HG03175 (cell line): ENCODE measurements at regions not wholly inside any gene's neighbourhood (a gene's known extent, or its start where the extent isn't known, plus 50 kb on each side); places are given as distances from the start of the nearest gene placed in this dataset.

ENCODE experiments used
- ATAC-seq: cut with Tn5 transposase; IDR thresholded peaks from one replicate; pipeline ENCODE4 v1.9.1; 2021; ENCODE audit warnings: mild to moderate bottlenecking, moderate library complexity; ENCODE audit not compliant: unreplicated experiment

GRCh38 chr2:120913972-120914838, 178.5 kb downstream of the GLI2 start:
- ATAC-seq, result no peak

DNA sequence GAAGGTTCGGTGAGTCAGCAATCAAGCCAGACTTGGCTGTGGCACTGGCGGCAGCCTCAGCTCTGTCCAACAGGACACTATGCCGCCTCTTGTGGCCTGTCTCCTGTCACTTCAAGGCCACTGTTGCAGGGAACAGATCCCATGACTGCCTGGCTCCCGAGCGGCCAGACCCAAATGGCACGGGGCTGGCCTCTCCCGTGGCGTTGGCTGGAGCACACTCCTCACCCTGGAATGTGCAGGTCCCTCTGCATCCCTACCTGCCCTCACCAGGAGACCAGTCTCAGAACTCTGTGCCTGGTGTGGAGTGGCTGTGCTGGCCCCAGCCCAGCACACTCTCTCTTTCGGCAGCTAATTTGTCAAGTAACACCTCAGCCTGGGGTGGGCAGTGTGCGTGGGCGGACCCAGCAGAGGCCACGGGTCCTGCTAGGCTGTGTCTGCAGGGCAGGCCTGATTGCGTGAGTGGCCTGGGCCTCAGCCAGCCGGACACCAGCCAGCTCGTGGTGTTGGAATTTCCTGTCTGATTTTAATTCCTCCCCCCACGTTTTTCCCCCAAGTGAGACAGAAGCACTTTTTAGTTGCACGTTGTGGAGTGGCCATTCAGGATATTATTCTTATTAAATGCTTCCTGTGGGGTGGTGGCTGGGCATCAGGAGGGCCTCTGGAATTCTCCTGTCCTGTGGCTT, 179.3 kb downstream of the GLI2 start:
- ATAC-seq, result no peak

DNA sequence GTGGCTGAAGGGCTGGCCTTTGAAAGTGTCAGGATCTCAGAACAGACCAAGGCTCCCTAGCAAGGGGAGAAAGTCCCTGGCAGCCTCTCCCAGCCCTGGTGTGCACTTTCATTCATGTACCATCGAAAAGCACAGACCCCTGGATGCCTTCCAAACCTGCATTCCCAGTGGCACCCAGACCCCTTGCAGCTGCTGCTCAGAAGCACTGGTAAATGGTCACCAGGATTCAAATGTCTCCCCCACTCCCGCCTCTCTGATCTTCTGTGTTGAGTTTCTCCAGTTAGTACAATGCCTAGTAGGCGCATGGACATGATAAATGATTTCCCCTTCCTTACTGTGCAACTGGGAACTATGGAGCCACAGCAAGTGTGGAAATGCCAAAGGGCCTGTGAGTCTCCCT, 180.0 kb downstream of the GLI2 start:
- ATAC-seq, result no peak

- ATAC-seq, result no peak
Observed at GRCh38 chr2:120916446-120916845, 180.8 kb downstream of the GLI2 start.

DNA sequence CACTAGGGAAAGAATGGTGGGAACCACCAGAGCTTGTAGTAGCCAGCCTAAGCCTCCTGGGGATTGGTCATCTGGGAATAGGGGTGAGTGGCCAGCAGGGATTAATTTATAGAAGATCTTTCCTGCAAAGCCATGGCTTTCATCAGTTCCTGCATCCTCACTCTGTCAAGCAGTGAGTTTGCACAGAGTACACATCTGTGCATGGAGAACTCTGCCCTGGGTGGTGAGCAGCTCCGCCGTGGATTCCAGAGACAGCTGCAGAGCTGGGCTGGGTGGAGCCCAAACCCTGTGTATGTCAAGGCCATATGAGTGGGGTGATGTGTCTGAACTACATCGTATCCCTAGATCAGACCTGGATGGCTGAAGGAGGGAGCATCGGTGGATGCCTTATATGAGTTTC, 182.2 kb downstream of the GLI2 start:
- no peak for ATAC-seq

DNA sequence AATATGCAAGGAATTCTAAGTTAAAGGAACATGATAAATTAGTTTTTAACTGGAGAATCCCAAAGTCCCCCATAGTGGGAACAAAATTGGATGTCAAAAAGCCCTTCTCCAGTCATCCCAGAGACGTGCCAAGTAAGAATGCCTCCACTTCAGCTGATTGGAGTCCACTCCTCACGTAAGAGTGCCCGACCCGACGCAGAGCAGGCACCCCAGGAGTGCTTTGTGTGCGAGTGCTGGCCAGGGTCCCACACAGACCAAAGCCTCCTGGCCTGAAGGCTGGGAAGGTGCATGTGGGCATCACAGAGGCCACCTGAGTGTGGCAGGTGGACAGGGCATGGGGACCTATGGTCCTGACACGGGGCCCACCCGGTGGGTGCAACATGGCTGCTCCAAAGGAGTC, 183.5 kb downstream of the GLI2 start:
- ATAC-seq, result no peak

DNA sequence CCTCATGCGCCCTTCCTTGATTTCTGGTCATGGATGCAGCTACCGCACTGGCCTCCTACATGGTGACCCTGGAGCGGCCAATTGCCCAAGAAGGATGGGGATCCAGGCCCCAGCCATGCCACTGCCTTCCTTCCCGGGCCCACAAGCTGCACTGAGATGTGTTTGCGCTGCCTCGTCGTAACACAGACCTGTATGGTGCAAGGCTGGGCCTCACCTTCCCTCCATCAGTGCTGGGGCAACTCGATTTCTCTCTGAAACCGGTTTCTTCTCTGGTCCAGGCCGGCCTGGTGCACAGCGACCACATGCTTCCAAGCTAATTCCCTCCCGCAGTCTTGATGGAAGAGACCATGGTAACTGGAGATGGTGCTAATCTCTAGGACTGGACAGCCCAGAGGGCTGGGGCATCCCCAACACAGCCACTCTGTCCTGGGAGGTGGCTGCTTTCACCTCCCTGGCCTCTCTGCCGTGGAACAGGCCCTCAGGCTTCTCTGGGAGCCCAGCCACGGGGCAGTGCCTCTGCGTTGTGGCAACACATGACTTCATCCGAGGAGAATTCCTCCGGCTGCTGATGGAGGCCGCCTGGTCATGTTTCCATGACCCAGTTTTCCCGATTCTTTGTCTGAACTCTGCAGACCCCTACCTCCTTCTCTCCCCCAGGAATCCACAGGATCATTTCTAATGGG, 184.2 kb downstream of the GLI2 start:
- ATAC-seq, result no peak

DNA sequence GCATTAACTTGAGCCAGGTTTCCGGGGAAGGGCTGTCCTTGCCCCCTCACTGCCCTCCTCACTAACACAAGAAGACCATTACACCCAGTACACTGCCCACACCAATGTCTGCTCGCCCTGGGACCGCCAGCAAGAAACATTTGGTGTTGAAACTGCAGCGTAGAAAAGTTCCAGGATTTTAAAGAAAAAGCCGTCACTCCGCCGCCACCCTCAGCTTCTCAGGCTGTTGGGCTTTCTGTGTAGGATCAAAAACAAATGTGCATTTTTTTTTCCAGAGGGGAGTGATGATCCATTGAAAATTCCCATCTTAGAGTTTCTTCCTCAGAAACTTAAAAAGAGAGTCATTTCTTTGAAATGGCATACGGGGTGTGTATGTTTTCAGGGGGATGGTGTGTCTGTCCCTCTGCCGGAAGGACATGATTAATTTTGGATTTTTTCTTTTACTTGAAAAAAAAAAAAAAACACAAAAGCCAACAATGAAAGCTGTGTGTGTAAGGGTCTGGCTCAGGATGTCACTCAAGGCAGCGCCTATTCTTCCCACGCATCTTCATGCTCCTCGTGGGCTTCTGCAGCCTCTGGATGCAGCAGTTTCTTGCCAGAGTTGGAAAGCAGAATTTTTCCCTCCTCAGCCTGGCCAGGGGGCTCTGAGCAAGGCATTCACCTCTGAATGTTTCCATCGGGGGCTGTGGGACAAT, 184.9 kb downstream of the GLI2 start:
- no peak for ATAC-seq

DNA sequence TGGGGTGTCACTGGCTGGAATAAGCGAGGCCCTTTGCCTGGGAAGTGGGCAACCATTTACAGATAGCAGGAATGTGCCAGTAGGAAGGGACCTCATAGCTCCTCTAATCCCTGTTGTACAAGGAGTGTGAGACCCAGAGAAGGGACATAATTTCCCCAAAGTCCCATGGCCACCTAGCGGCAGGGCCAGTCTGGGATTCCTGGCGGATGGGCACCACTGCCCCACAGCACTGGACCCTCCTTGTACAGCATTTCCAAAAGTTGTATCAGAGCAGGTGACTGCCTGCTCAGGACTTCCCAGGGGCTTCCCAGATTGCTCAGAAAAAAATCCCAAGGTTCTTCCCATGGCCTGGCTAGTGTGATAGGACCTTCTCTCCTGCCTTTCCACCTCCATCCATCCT, 185.8 kb downstream of the GLI2 start:
- no peak for ATAC-seq

- ATAC-seq, result no peak
Observed at GRCh38 chr2:120922571-120923332, 187.1 kb downstream of the GLI2 start.

GRCh38 chr2:120923426-120923825, 187.8 kb downstream of the GLI2 start:
- no peak for ATAC-seq

DNA sequence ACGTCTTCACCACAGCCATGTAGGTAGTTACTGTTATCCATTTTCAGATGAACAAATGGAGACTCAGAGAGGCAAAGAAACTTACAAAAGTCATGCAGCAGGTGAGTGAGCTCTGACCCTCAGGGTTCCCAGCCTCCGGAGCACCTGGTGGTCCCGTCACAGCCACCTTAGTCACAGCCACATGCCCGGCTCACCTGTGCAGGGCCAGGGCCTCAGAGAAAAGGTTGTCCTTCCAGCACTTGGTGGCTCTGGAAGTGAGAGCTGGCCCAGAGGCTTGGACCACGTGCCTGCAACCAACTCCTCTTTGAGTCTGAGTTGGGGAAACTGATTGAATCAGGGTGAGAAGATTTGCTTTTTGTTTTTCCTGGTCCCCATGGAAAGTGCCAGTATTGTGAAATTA, 189.3 kb downstream of the GLI2 start:
- ATAC-seq, result no peak

DNA sequence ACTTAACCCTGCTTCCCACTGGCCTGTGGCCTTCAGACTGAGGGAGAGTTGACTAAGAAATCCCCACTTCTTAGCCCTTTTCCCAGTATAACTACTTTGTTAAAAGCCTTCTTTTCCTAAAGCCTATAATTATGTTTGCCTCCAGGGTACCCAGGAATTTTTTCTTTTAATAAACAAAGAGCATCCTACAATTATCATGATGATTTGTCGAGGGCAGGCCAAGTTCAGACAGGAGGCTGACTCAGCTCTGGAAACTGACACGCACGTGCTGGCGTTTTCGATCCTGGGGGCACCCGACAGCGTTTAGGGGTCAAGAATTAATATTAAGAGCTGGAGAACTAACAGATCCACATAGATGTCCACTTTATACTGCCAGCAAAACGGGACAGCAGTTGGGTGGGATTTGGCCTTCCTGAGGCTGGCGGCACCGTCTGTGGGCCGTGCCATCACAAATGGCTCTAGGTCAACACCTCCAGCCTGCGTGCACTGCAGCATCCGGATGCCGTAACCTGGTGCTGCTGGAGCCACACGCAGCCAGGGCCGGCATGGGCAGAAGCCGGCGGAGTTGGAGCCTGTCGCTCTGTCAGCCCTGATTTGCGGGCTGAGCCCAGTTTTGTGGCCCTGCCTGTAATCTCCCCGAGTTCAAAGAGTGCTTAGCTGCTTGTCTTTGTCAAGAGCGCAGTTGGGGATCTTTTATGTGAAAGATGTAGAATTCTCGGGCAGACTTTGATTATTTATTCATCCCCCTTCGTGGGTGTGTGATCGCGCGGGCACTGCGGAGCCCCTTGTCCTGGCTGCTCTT, 191.0 kb downstream of the GLI2 start:
- ATAC-seq, result no peak

- no peak for ATAC-seq
Observed at GRCh38 chr2:120927265-120927628, 191.6 kb downstream of the GLI2 start.

- no peak for ATAC-seq
Observed at GRCh38 chr2:120929829-120930228, 194.2 kb downstream of the GLI2 start.

DNA sequence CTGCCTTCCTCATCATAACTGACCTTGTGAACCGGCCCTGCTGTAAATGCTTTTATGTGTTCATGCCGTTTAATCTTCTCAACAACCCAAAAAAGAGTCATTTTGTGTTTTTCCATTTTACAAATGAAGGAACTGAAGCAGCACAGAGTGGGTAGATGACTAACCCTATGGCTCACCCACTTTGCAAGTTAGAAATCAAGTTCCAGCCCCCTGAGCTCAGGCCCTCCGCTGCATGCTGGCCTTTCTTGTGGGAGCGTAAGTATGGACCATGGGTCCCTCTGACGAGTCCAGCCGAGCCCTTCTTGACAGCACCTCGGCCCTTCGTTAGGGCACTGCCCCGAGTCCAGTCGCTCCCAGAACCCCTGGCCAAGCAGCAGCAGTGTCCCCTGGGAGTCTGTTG, 194.6 kb downstream of the GLI2 start:
- no peak for ATAC-seq

- no peak for ATAC-seq
Observed at GRCh38 chr2:120930864-120931263, 195.2 kb downstream of the GLI2 start.

DNA sequence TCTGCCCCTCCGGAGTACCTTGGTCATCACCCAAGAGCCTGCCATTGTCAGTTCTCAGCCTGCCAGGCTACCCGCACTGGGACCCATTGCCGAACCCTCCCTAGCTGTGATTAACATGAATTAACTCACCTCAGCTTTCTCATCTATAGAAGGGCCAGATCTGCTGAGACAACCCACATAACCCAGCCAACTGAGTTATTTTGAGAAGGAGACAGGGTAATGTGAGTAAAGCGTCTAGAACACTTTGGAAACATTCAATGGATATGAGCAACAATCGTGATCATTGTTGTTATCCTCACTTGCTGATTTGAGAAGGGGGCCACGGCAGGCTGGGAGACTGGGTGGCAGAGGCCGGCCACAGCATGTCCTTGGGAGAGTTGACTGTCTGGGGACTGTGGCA, 196.8 kb downstream of the GLI2 start:
- no peak for ATAC-seq

DNA sequence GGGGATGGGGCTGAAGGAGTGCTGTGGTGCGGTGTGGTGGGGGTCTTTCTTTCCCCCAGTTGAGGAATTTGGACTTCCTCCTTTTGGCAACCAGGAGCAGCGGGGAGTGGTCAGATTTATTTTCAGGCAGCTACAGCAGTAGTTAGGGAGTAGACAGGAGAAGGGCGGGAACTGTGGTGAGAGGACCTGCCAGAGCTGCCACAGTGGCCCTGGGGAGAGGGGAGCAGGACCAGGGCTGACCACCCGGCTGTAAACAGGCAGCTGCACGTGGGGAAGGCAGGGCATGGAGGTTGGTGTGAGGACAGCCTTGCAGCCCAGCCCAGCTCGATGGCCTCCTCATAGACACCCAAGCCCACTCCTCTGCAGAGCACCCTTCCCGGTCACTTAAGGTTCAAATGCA, 197.2 kb downstream of the GLI2 start:
- ATAC-seq, result no peak
